ENCODE measurements at regions not wholly inside any gene's neighbourhood (a gene's known extent, or its start where the extent isn't known, plus 50 kb on each side); places are given as distances from the start of the nearest gene placed in this dataset.

DNA sequence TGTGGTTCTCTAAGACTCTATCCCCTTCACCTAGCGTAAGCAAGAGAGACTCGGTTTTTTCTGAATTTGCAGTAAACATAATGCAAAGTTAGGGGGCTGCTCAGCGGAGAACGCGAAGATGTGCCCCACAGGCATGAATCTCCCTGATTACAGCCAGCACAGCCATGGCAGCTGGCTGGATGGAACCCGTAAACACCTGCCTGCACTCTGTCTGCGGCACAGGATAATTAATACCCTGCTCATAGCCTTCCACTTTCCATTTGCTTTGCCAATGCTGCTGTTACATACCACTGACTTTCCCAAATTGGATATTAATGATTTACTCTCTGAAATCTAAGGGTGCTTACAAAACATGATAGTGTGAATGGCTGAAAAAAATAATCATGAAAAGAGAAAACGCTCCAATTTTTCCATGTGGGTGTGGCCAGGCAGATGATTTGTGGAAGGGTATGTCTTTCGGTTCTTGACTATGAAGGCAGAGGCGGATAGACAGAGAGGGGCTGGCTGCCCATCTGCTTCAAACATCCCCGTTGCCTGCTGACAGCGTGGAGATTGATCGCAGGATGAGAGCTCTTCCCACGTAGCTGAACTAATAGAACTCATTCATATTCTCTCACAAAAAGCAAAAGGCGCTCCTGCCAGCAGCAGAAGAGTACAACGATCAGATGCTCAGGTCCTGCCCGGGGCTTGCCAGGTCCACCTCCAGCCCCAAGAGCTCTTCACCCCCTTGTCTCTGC, 193.2 kb upstream of the GHITM start:
- TF ChIP-seq, protein P1, sequence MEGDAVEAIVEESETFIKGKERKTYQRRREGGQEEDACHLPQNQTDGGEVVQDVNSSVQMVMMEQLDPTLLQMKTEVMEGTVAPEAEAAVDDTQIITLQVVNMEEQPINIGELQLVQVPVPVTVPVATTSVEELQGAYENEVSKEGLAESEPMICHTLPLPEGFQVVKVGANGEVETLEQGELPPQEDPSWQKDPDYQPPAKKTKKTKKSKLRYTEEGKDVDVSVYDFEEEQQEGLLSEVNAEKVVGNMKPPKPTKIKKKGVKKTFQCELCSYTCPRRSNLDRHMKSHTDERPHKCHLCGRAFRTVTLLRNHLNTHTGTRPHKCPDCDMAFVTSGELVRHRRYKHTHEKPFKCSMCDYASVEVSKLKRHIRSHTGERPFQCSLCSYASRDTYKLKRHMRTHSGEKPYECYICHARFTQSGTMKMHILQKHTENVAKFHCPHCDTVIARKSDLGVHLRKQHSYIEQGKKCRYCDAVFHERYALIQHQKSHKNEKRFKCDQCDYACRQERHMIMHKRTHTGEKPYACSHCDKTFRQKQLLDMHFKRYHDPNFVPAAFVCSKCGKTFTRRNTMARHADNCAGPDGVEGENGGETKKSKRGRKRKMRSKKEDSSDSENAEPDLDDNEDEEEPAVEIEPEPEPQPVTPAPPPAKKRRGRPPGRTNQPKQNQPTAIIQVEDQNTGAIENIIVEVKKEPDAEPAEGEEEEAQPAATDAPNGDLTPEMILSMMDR (IDR thresholded peaks at IDR 0.05 in 2 of 3, conservative IDR thresholded peaks at IDR 0.05 in 1 of 3; ENCODE audit: borderline replicate concordance in 1 of 3, insufficient read depth in 1 of 3, low read depth in 2 of 3, low read length in 2 of 3): no peak
- TF ChIP-seq CBX3 (IDR thresholded peaks at IDR 0.05; ENCODE audit: low read depth) (no peak), POLR2A (IDR thresholded peaks at IDR 0.05; ENCODE audit: borderline replicate concordance, extremely low read depth, insufficient read depth, insufficient read length) (no peak), JUND (IDR thresholded peaks at IDR 0.05) (no peak), SP1 (IDR thresholded peaks at IDR 0.05; ENCODE audit: low read depth) (no peak), POLR2AphosphoS5 (IDR thresholded peaks at IDR 0.05; ENCODE audit: low read depth, low read length) (no peak), YY1 (IDR thresholded peaks at IDR 0.05; ENCODE audit: extremely low read depth, insufficient replicate concordance, low read depth, low read length) (no peak), TCF7L2 (IDR thresholded peaks at IDR 0.05; ENCODE audit: borderline replicate concordance, extremely low read depth, insufficient read depth, insufficient read length) (no peak), ZNF274 (IDR thresholded peaks at IDR 0.05; ENCODE audit: low read depth, low read length) (no peak), RAD21 (IDR thresholded peaks at IDR 0.05; ENCODE audit: low read depth) (no peak), SIN3A (IDR thresholded peaks at IDR 0.05; ENCODE audit: low read depth) (no peak), EZH2 (IDR thresholded peaks at IDR 0.05) (no peak)
- TF ChIP-seq, protein P2, sequence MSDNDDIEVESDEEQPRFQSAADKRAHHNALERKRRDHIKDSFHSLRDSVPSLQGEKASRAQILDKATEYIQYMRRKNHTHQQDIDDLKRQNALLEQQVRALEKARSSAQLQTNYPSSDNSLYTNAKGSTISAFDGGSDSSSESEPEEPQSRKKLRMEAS (IDR thresholded peaks at IDR 0.05): no peak
- TF ChIP-seq, protein P3, sequence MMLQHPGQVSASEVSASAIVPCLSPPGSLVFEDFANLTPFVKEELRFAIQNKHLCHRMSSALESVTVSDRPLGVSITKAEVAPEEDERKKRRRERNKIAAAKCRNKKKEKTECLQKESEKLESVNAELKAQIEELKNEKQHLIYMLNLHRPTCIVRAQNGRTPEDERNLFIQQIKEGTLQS (IDR thresholded peaks at IDR 0.05): no peak

All from HCT116 (cell line).